ENCODE measurements at regions not wholly inside any gene's neighbourhood (a gene's known extent, or its start where the extent isn't known, plus 50 kb on each side); places are given as distances from the start of the nearest gene placed in this dataset.
A peak's percentile ranks its signal among the peaks of the same experiment; 100 is the strongest.

DNA sequence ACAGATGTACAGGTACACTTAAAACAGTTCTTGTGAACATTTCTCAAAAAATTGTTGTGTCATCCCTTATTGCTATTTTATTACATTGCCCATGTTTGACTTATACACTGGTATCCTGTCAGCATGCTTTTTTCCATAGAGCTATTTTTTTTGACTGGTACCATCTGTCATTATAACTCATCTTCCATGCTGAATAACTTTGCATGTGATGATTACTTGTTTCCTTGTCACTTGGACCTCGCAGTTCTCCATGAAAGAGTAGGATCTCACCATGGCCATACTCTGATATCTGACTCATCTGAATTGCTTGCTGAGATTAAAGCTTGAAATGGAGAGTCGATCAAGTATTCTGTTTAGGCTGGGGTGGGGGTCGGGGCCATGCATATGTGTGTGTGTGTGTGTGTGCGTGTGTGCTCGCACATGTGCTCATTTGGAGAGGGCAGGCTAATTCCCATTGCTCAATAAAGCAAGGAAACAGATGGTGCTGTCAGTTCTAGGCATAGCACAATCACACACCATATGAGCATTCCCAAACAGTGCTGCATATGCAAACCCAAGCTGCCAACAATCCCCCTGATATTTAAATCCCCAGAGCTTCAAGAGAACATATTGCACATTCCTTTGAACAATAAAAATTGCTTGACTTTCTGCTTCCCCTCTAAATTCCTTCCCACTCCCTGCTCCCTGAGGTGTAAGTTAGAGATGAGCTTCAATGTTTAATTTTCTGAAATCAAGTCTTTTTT, 62.9 kb downstream of the NHLRC3 start:
- DNase-seq: no peak

DNA sequence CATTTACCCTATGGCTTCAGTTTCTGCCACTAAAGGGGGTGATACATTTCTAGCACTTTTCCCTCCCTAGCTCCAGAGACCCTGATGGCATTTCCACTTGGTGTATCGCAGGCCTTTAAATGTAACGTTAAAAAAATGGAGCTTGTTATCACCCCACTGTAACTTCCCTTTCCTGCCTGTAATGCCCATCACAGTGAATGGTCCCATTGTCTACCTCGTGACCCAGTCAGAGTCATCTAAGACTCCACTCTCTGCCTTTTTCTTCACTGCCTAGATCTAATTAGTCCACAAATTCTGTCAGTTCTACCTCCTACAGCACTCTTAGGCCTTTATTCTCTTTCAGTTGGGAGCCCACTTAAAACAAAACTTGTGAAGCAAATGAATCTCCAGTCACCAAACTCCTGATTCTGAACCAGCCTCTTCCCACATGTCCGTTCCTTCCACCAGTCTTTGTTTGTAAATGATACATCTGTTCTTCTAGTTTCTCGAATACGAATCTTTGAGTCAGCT, 64.8 kb downstream of the NHLRC3 start:
- no peak for DNase-seq

- no peak for DNase-seq
Observed at GRCh38 chr13:39105110-39105509, 66.9 kb downstream of the NHLRC3 start.

GRCh38 chr13:39106216-39107005, 68.2 kb downstream of the NHLRC3 start:
- no peak for DNase-seq

GRCh38 chr13:39107561-39107960, 69.3 kb downstream of the NHLRC3 start:
- no peak for DNase-seq

GRCh38 chr13:39108783-39109182, 70.5 kb downstream of the NHLRC3 start:
- no peak for DNase-seq

GRCh38 chr13:39110518-39111097, 72.4 kb downstream of the NHLRC3 start:
- no peak for DNase-seq

DNA sequence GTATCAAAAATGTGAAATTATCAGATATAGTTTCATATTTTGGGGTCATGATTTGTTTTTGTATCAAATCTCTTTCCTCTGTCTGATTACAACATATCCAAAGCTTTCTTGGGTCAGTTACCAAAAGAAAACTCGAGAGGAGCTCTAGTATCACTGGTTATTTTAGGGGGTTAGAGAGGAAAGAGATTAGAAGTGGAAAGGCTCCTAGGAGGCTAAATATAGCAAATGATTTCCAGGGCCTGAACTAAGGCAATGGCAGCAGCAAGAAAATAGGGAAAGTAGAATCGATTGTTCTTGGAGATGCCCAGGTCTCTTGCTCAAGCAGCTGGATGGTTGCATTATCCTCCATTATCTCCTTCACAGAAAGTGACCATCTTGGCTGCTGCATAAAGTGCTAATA, 72.9 kb downstream of the NHLRC3 start:
- no peak for DNase-seq

GRCh38 chr13:39119422-39119821, 81.2 kb downstream of the NHLRC3 start:
- no peak for DNase-seq

GRCh38 chr13:39123578-39123977, 85.3 kb downstream of the NHLRC3 start:
- no peak for DNase-seq

- no peak for DNase-seq
Observed at GRCh38 chr13:39129213-39129612, 91.0 kb downstream of the NHLRC3 start.

DNA sequence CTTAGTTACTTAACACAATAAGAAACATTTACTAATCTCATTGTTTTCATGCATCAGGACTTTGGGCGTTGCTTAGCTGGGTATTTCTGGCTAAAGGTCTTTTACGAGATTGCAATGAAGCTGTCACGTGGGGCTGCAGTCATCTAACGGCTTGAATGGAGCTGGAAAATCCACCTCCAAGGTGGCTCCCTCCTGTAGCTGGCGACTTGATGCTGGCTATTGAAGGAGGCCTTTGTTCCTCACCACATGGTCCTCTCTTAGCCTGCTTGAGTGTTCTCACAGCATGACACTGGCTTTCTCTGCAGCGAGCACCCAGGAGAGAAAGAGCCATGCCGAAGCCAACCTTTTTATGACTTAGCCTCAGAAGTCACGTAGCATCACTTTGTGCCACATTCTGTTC, 92.0 kb downstream of the NHLRC3 start:
- no peak for DNase-seq

DNA sequence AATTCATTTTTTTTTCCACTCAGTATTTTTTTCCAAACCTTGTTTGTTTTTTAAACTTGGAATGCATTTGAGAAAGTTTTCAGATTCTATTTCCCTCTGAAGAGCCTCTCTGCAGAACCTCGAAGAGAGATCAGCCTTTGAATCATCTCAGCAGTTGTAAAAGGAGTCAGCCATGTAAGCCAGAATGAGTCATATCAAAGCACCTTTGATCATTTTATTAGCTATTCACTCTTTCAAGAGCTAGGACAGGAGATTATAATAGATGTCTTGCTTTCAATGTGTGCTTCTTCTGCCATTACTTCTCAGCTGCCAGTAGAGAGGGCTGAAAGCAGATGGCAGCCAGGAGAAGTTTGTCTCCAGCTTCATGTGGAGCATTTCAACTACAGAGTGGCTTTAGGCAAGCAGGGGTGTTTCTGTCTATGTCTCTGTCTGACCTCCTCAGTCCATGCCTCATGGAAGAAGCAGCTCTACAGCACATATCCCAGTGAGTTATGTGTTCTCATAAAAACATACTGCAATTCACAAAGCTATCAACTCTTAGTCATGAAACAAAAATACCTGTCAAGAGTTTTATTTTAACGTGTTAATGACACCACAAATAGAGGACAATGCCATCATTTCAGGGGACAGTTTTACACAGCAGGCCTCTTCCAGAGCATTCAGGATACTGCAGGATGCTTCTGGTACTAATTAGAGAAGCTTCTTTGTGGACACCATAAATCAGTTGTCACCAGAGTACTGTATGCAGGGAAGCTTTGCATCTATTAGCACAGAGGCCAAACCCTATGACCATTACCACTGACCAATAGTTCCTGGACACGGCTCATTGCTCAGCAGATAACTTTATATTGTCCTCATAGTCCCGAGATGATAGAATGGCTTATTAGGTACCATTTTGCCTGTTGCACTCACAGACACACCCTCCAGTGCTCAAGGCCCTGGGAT, 94.3 kb downstream of the NHLRC3 start:
- no peak for DNase-seq

- DNase-seq: no peak
Observed at GRCh38 chr13:39133781-39134180, 95.5 kb downstream of the NHLRC3 start.

GRCh38 chr13:39134574-39134973, 96.3 kb downstream of the NHLRC3 start:
- no peak for DNase-seq

- DNase-seq: no peak
Observed at GRCh38 chr13:39144391-39144790, 106.1 kb downstream of the NHLRC3 start.

GRCh38 chr13:39144941-39145533, 106.8 kb downstream of the NHLRC3 start:
- peak; percentile 31 for DNase-seq

DNA sequence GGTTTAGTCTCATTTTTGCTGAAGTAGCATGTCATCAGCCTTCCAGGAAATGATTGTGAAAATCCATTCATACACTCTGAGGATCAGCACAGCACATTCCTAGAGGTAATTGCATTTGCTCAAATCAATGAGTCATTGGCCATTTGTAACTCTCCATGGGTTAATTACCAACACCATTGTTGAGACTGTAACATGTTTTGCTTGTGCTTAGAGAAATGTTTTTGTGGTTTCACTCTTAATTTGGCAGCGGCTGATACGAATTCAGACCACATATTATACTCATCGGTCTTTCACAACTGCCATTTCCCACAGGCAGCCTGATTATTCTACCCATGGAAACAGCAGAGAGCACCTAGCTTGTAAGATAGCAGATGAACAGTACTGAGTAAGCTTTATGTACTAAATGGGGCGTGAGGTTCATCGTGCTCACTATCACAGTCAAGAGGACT, 110.3 kb downstream of the NHLRC3 start:
- DNase-seq: no peak

GRCh38 chr13:39149896-39150295, 111.6 kb downstream of the NHLRC3 start:
- DNase-seq: no peak

GRCh38 chr13:39154041-39154440, 115.8 kb downstream of the NHLRC3 start:
- no peak for DNase-seq

DNA sequence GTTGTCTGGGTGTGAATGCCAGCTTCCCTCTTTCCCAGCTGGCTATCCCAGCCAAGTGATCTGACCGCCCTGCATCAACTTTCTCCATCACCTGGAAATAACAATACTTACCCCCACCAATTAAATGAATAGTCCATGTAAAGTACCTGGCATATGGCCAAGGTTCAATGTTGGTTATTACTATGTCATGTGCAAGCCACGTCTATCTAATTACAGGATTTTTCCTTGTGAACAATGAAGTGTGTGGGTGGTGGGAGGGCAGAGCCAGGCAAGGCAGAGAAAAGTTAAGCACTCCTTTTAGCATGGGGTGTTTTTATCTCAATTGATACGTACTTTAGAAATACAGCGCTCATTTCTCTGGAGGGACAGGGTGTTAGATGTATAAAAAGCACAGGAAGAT, 121.1 kb downstream of the NHLRC3 start:
- DNase-seq: no peak

- no peak for DNase-seq
Observed at GRCh38 chr13:39159846-39160370, 121.7 kb downstream of the NHLRC3 start.
